Psoas muscle (tissue), 7 donors: ENCODE measurements at regions not wholly inside any gene's neighbourhood (a gene's known extent, or its start where the extent isn't known, plus 50 kb on each side); places are given as distances from the start of the nearest gene placed in this dataset.

Experiments used
- ATAC-seq, 4 donors: fragments of 200-7000 bp; cut with Tn5 transposase; one replicate each; pipeline ENCODE4 v1.9.1; 2020; ENCODE audit warnings: moderate library complexity in 3 of 4, mild to moderate bottlenecking in 2 of 4
- DNase-seq, 2 donors: peaks; one replicate each; pipeline ENCODE4 v3.0.0-alpha.2; 2020
- H3K27ac ChIP-seq: fragments of 200-600 bp; one replicate; pipeline ENCODE4 v1.8.0; 2022
- H3K27me3 ChIP-seq, 3 donors: fragments of 200-600 bp in 1 of 3; one replicate each; pipeline versions ENCODE4 v1.6.1 to v1.8.0; 2013 to 2022; ENCODE audit warnings: low read length in 2 of 3, mild to moderate bottlenecking in 2 of 3, moderate library complexity in 1 of 3; ENCODE audit not compliant: insufficient read depth in 3 of 3
- H3K36me3 ChIP-seq, 2 donors: fragments of 200-600 bp in 1 of 2; one replicate each; pipeline versions ENCODE4 v1.6.1 to v1.8.0; 2013 to 2022; ENCODE audit warnings: low read depth in 1 of 2, mild to moderate bottlenecking in 1 of 2, moderate library complexity in 1 of 2; ENCODE audit not compliant: insufficient read depth in 1 of 2
- H3K4me1 ChIP-seq: fragments of 200-600 bp; one replicate; pipeline ENCODE4 v1.8.0; 2022
- H3K4me3 ChIP-seq: fragments of 200-600 bp; one replicate; pipeline ENCODE4 v1.8.0; 2022; ENCODE audit warnings: mild to moderate bottlenecking
- H3K9me3 ChIP-seq: fragments of 200-600 bp; one replicate; pipeline ENCODE4 v1.8.0; 2022
- CTCF ChIP-seq: fragments of 200-600 bp; IDR thresholded peaks from one replicate; pipeline ENCODE4 v1.8.0; 2022; ENCODE audit warnings: antibody characterized with exemption
- WGBS, 3 donors: extraction: QIAGEN DNeasy Blood & Tissue Kit; methylation state at CpG; one replicate each; pipeline versions ENCODE4 v1.1.6 to v1.1.7; 2013; 5-methylcytosine and 5-hydroxymethylcytosine counted together
- intact Hi-C, 2 donors: fragments of 100-400 bp; cut with DNase I; formaldehyde crosslinking; loops; one replicate each; pipeline versions ENCODE4 v1.11.0 to v1.14.2; 2022
- donor health status: healthy with polysubstance abuse.
- donor health status: DM: no; HTN: no; CAD: no; lungs with moderate emphysema.
- donor health status: Bipolar disorder and iron deficiency.
- donor health status: healthy.
- donor health status: DM: yes; HTN: yes; CAD: no.
- donor health status: DM: no; HTN: no; CAD: no.
- donor health status: DM: yes; HTN: yes; CAD: no.

GRCh38 chr4:159048166-159048886, 54.6 kb upstream of the RAPGEF2 start:
- Histone ChIP-seq H3K36me3 (no peaks in the 10 kb centered on the region), H3K4me1 (no peaks in the 10 kb centered on the region), H3K9me3 (no peaks in the 10 kb centered on the region), H3K4me3 (peak overlapping the region; percentile 59), H3K27ac (no peak overlapping the region), H3K27me3 (no peaks in the 10 kb centered on the region)
- DNase-seq, result peak; percentile 57 to 67
- peak; percentile 44 to 81 (median 60) for ATAC-seq
- TF ChIP-seq CTCF, result no peak
- WGBS, 3 donors, result 9 to 12% (median 12%) methylated on average over 16 of the region's 16 CpGs
- intact Hi-C loops, result no loop called here

GRCh38 chr4:159049780-159050375, 53.0 kb upstream of the RAPGEF2 start:
- ATAC-seq, result no peak
- Histone ChIP-seq H3K27ac (no peak overlapping the region), H3K9me3 (no peaks in the 10 kb centered on the region), H3K36me3 (no peaks in the 10 kb centered on the region), H3K4me3 (no peak overlapping the region), H3K4me1 (no peaks in the 10 kb centered on the region), H3K27me3 (no peaks in the 10 kb centered on the region)
- WGBS, 3 donors, result 79 to 87% (median 82%) methylated on average over 2 of the region's 2 CpGs
- intact Hi-C loops, result no loop called here
- TF ChIP-seq CTCF, result no peak
- no peak for DNase-seq

GRCh38 chr4:159051245-159052071, 51.4 kb upstream of the RAPGEF2 start:
- intact Hi-C loops, result no loop called here
- no peak for ATAC-seq
- H3K4me3 ChIP-seq, result peak overlapping the region; percentile 6
- H3K36me3 ChIP-seq, result no peaks in the 10 kb centered on the region
- no peak overlapping the region for H3K27ac ChIP-seq
- no peaks in the 10 kb centered on the region for H3K4me1 ChIP-seq
- no peak for DNase-seq
- H3K27me3 ChIP-seq, result no peaks in the 10 kb centered on the region
- TF ChIP-seq CTCF, result no peak
- 56 to 68% (median 67%) methylated on average over 7 of the region's 7 CpGs for WGBS, 3 donors
- no peaks in the 10 kb centered on the region for H3K9me3 ChIP-seq

GRCh38 chr4:159052315-159052714, 50.6 kb upstream of the RAPGEF2 start:
- Histone ChIP-seq H3K4me3 (no peak overlapping the region), H3K27me3 (no peaks in the 10 kb centered on the region), H3K27ac (no peak overlapping the region), H3K9me3 (no peaks in the 10 kb centered on the region), H3K36me3 (no peaks in the 10 kb centered on the region), H3K4me1 (no peaks in the 10 kb centered on the region)
- TF ChIP-seq CTCF, result no peak
- 83 to 90% (median 87%) methylated on average over 6 of the region's 6 CpGs for WGBS, 3 donors
- intact Hi-C loops, result no loop called here
- DNase-seq (no peak), ATAC-seq (no peak)
